Effector memory CD8-positive, alpha-beta T cell (primary cell): ENCODE measurements at regions not wholly inside any gene's neighbourhood (a gene's known extent, or its start where the extent isn't known, plus 50 kb on each side); places are given as distances from the start of the nearest gene placed in this dataset.

Source experiments
- ATAC-seq: fragments of 150-1000 bp; cut with Tn5 transposase; replicated peaks from 2 replicates; pipeline ENCODE4 v1.10.0; 2021; ENCODE audit warnings: mild to moderate bottlenecking, moderate library complexity
- DNase-seq, 3 experiments: peaks; one replicate each; pipeline ENCODE4 v3.0.0; 2021
- H3K27ac Mint-ChIP-seq, 2 donors: one replicate each; pipeline ENCODE4 v1.8.0; 2022; ENCODE audit warnings: mild to moderate bottlenecking in 2 of 2, mixed read lengths in 2 of 2, moderate library complexity in 2 of 2
- H3K27me3 Mint-ChIP-seq, 2 donors: one replicate each; pipeline ENCODE4 v1.8.0; 2022; ENCODE audit warnings: mixed read lengths in 2 of 2
- H3K36me3 Mint-ChIP-seq: one replicate; pipeline ENCODE4 v1.8.0; 2022; ENCODE audit warnings: mild to moderate bottlenecking, moderate library complexity, mixed read lengths; ENCODE audit not compliant: insufficient read depth
- H3K4me1 Mint-ChIP-seq, 2 donors: one replicate each; pipeline ENCODE4 v1.8.0; 2022; ENCODE audit warnings: low read depth in 2 of 2, mixed read lengths in 2 of 2
- H3K4me3 Mint-ChIP-seq, 2 donors: one replicate each; pipeline ENCODE4 v1.8.0; 2022; ENCODE audit warnings: mild to moderate bottlenecking in 2 of 2, mixed read lengths in 2 of 2, moderate library complexity in 2 of 2
- H3K9me3 Mint-ChIP-seq, 2 donors: one replicate each; pipeline ENCODE4 v1.8.0; 2022; ENCODE audit warnings: mixed read lengths in 2 of 2

DNA sequence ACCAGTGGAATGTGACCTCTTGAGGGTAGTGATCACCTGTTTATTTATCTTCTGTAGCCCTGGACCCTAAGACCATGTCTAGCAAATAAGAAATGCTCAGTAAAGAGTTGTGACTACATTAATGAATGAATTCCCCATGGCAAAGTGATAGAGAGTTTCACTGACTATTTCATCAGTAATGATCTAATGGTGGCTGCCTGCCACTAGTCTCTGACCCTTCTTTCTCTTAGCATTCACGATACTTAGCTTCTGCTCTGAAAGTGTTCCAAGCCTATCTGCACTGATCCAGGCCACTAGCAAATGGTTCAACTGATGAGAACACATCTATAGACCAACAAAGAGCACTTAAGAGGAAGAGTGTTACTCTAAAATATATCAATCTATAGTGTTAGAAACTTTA lies 50.0 kb upstream of the RASGEF1B start:
- no peak overlapping the region for H3K27ac Mint-ChIP-seq
- H3K4me3 Mint-ChIP-seq = no peak overlapping the region
- H3K27me3 Mint-ChIP-seq = no peaks in the 10 kb centered on the region
- no peaks in the 10 kb centered on the region for H3K36me3 Mint-ChIP-seq
- ATAC-seq (no peak), DNase-seq (no peak)
- H3K4me1 Mint-ChIP-seq = no peaks in the 10 kb centered on the region
- no peaks in the 10 kb centered on the region for H3K9me3 Mint-ChIP-seq
